WTC11 (cell line): ENCODE measurements at regions not wholly inside any gene's neighbourhood (a gene's known extent, or its start where the extent isn't known, plus 50 kb on each side); places are given as distances from the start of the nearest gene placed in this dataset.

Experiments
- ATAC-seq: fragments of 200-7000 bp; cut with Tn5 transposase; 2 replicates; pipeline ENCODE4 v1.10.0; 2021; ENCODE audit warnings: mild to moderate bottlenecking, moderate library complexity
- CTCF ChIA-PET: fragments of 300-600 bp; sonication (Branson Sonifier 250); formaldehyde crosslinking; loops from one replicate; lab custom pipeline; 2021; ENCODE audit warnings: antibody characterized with exemption; lab: Charles Lee
- POLR2A ChIA-PET: fragments of 350-600 bp; sonication (Branson Sonifier 250); formaldehyde crosslinking; loops from one replicate; lab custom pipeline; 2021; ENCODE audit warnings: antibody characterized with exemption; lab: Charles Lee
- DNase-seq: peaks from one replicate; pipeline ENCODE4 v3.0.0; 2021; ENCODE audit warnings: low spot score
- H3K27ac Mint-ChIP-seq: 2 replicates; pipeline ENCODE4 v1.8.0; 2021; ENCODE audit warnings: mixed read lengths
- H3K27me3 Mint-ChIP-seq: 2 replicates; pipeline ENCODE4 v1.8.0; 2021; ENCODE audit warnings: low read depth, mild to moderate bottlenecking, moderate library complexity, mixed read lengths
- H3K36me3 Mint-ChIP-seq: 2 replicates; pipeline ENCODE4 v1.8.0; 2021; ENCODE audit warnings: mixed read lengths
- H3K4me1 Mint-ChIP-seq: 2 replicates; pipeline ENCODE4 v1.8.0; 2022; ENCODE audit warnings: mixed read lengths
- H3K4me3 Mint-ChIP-seq: 2 replicates; pipeline ENCODE4 v1.8.0; 2021; ENCODE audit warnings: mild to moderate bottlenecking, moderate library complexity, mixed read lengths
- H3K9me3 Mint-ChIP-seq: 2 replicates; pipeline ENCODE4 v1.8.0; 2021; ENCODE audit warnings: mixed read lengths
- AR ChIP-seq: fragments of 250-450 bp; sonication (Bioruptor Pico); IDR thresholded peaks from 2 replicates; pipeline ENCODE4 v1.9.0; 2021; ENCODE audit warnings: mild to moderate bottlenecking
- EMX1 ChIP-seq: fragments of 250-450 bp; sonication (Bioruptor Pico); IDR thresholded peaks from 2 replicates; pipeline ENCODE4 v1.8.0; 2021; ENCODE audit warnings: mild to moderate bottlenecking
- ESRRA ChIP-seq: sonication (generic); formaldehyde crosslinking; IDR thresholded peaks from 2 replicates; pipeline ENCODE4 v1.8.1; 2022; ENCODE audit warnings: mild to moderate bottlenecking, missing genetic modification reagents, borderline replicate concordance
- IRF2 ChIP-seq: sonication (generic); formaldehyde crosslinking; IDR thresholded peaks from 2 replicates; pipeline ENCODE4 v1.8.0; 2022; ENCODE audit warnings: low read depth, missing genetic modification reagents, borderline replicate concordance
- KAT7 ChIP-seq: sonication (generic); formaldehyde crosslinking; IDR thresholded peaks from 2 replicates; pipeline ENCODE4 v1.8.1; 2023; ENCODE audit warnings: missing genetic modification reagents, mild to moderate bottlenecking, borderline replicate concordance
- NFATC4 ChIP-seq: fragments of 250-450 bp; sonication (Bioruptor Pico); IDR thresholded peaks from 2 replicates; pipeline ENCODE4 v1.9.0; 2021; ENCODE audit warnings: mild to moderate bottlenecking
- NR3C1 ChIP-seq: sonication (generic); formaldehyde crosslinking; conservative IDR thresholded peaks from 2 replicates; pipeline ENCODE4 v1.8.1; 2023; ENCODE audit warnings: low read depth, mild to moderate bottlenecking, missing genetic modification reagents
- OVOL2 ChIP-seq: fragments of 250-450 bp; sonication (Bioruptor Pico); IDR thresholded peaks from 2 replicates; pipeline ENCODE4 v1.9.0; 2021; ENCODE audit warnings: mild to moderate bottlenecking, borderline replicate concordance
- RELA ChIP-seq: sonication (generic); formaldehyde crosslinking; IDR thresholded peaks from 2 replicates; pipeline ENCODE4 v1.8.1; 2022; ENCODE audit warnings: missing genetic modification reagents, mild to moderate bottlenecking, borderline replicate concordance
- STAT6 ChIP-seq: sonication (generic); formaldehyde crosslinking; conservative IDR thresholded peaks from 2 replicates; pipeline ENCODE4 v1.8.1; 2023; ENCODE audit warnings: mild to moderate bottlenecking, low read depth, missing genetic modification reagents, moderate library complexity
- USF2 ChIP-seq: sonication (generic); formaldehyde crosslinking; IDR thresholded peaks from 2 replicates; pipeline ENCODE4 v1.8.1; 2023; ENCODE audit warnings: mild to moderate bottlenecking, missing genetic modification reagents, moderate library complexity
- ZNF532 ChIP-seq: fragments of 250-450 bp; sonication (Bioruptor Pico); IDR thresholded peaks from 2 replicates; pipeline ENCODE4 v1.9.0; 2021; ENCODE audit warnings: mild to moderate bottlenecking, borderline replicate concordance
- TF ChIP-seq, protein P1 (sequence below): sonication (generic); formaldehyde crosslinking; IDR thresholded peaks from 2 replicates; pipeline ENCODE4 v1.8.0; 2022; ENCODE audit warnings: mild to moderate bottlenecking, missing genetic modification reagents
- TF ChIP-seq, protein P2 (sequence below): sonication (generic); formaldehyde crosslinking; conservative IDR thresholded peaks from 2 replicates; pipeline ENCODE4 v1.8.1; 2022; ENCODE audit warnings: mild to moderate bottlenecking, missing genetic modification reagents
- TF ChIP-seq, protein P3 (sequence below): sonication (generic); formaldehyde crosslinking; IDR thresholded peaks from 2 replicates; pipeline ENCODE4 v1.8.1; 2023; ENCODE audit warnings: mild to moderate bottlenecking, missing genetic modification reagents, borderline replicate concordance

DNA sequence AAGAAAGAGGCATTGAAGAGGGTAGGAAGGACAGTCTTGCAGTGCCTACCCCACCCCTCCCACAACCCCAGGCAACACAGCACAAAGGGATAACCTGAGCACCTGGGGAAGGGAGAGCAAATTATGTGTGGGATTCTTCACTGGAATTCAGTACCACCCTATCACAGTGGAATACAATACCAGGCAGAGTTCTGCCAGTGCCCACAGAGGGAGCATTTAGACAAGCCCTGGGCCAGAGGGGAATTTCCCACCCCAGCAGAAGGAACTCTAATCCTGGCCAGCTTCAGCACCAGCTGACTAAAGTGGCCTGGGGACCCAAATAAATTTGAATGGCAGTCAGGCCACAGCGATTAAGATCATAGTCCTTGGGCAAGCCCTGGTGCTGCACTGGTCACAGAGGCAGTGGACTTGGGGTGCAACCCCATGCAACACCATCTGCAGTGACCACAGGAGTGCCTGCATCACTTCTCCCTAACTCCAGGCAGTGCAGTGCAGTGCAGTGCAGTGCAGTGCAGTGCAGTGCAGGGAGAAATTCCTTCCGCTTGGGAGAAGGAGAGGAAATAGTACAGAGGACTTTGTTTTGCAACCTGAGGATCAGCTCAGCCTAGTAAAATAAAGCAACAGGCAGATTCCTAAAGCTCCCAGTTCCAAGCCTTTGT, 147.8 kb upstream of the SRD5A2 start:
- Mint-ChIP-seq H3K9me3 (peaks cover 29% of the 10 kb centered on the region), H3K4me3 (no peak overlapping the region), H3K27me3 (no peaks in the 10 kb centered on the region), H3K36me3 (no peaks in the 10 kb centered on the region), H3K4me1 (peaks cover 4% of the 10 kb centered on the region), H3K27ac (no peak overlapping the region)
- ATAC-seq (no peak), DNase-seq (no peak)
- TF ChIP-seq, protein P1, sequence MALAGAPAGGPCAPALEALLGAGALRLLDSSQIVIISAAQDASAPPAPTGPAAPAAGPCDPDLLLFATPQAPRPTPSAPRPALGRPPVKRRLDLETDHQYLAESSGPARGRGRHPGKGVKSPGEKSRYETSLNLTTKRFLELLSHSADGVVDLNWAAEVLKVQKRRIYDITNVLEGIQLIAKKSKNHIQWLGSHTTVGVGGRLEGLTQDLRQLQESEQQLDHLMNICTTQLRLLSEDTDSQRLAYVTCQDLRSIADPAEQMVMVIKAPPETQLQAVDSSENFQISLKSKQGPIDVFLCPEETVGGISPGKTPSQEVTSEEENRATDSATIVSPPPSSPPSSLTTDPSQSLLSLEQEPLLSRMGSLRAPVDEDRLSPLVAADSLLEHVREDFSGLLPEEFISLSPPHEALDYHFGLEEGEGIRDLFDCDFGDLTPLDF (CRISPR knock-in tag): no peak
- POLR2A ChIA-PET: no interaction called here
- CTCF ChIA-PET: interaction anchor here (2.5 kb wide), 1 partner anchor 54 kb away, joined by 19 read pairs; no protein-coding TSS in a partner anchor

DNA sequence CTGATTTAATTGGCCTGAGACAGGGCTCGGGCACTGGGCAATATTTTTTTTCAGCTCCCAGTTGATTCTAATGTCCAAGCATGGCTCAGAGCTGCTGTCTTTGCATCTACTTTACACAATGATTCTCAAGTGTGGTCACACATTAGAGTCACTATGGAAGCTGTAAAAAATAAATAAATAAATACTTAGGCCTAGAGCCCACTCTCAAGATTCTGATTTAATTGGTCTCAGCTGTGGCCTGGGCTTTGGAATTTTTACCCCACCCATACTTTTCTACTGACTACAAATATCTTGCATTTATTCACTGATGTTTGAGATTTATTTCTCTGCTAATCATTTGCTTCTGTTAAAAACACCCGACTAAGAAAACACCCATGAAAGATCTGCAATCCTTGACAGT, 145.7 kb upstream of the SRD5A2 start:
- POLR2A ChIA-PET: no interaction called here
- H3K9me3 Mint-ChIP-seq: peaks cover 18% of the 10 kb centered on the region
- H3K27me3 Mint-ChIP-seq: no peaks in the 10 kb centered on the region
- H3K36me3 Mint-ChIP-seq: no peaks in the 10 kb centered on the region
- H3K27ac Mint-ChIP-seq: no peak overlapping the region
- no peak for DNase-seq
- CTCF ChIA-PET: interaction anchor here (0.6 kb wide), 1 partner anchor 486 kb away, joined by 5 read pairs; no protein-coding TSS in a partner anchor
- H3K4me1 Mint-ChIP-seq: peaks cover 4% of the 10 kb centered on the region
- no peak for ATAC-seq
- TF ChIP-seq ESRRA (CRISPR knock-in tag) (no peak), KAT7 (no peak), EMX1 (CRISPR knock-in tag) (no peak), OVOL2 (CRISPR knock-in tag) (no peak), RELA (CRISPR knock-in tag) (no peak), ZNF532 (no peak), USF2 (CRISPR knock-in tag) (no peak), STAT6 (CRISPR knock-in tag) (no peak), AR (CRISPR knock-in tag) (no peak), NFATC4 (no peak), NR3C1 (CRISPR knock-in tag) (no peak), IRF2 (no peak)
- TF ChIP-seq, protein P2, sequence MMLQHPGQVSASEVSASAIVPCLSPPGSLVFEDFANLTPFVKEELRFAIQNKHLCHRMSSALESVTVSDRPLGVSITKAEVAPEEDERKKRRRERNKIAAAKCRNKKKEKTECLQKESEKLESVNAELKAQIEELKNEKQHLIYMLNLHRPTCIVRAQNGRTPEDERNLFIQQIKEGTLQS (CRISPR knock-in tag): no peak
- TF ChIP-seq, protein P3, sequence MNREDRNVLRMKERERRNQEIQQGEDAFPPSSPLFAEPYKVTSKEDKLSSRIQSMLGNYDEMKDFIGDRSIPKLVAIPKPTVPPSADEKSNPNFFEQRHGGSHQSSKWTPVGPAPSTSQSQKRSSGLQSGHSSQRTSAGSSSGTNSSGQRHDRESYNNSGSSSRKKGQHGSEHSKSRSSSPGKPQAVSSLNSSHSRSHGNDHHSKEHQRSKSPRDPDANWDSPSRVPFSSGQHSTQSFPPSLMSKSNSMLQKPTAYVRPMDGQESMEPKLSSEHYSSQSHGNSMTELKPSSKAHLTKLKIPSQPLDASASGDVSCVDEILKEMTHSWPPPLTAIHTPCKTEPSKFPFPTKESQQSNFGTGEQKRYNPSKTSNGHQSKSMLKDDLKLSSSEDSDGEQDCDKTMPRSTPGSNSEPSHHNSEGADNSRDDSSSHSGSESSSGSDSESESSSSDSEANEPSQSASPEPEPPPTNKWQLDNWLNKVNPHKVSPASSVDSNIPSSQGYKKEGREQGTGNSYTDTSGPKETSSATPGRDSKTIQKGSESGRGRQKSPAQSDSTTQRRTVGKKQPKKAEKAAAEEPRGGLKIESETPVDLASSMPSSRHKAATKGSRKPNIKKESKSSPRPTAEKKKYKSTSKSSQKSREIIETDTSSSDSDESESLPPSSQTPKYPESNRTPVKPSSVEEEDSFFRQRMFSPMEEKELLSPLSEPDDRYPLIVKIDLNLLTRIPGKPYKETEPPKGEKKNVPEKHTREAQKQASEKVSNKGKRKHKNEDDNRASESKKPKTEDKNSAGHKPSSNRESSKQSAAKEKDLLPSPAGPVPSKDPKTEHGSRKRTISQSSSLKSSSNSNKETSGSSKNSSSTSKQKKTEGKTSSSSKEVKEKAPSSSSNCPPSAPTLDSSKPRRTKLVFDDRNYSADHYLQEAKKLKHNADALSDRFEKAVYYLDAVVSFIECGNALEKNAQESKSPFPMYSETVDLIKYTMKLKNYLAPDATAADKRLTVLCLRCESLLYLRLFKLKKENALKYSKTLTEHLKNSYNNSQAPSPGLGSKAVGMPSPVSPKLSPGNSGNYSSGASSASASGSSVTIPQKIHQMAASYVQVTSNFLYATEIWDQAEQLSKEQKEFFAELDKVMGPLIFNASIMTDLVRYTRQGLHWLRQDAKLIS: no peak
- H3K4me3 Mint-ChIP-seq: no peak overlapping the region
